NCI-H460 (cell line): ENCODE measurements at regions not wholly inside any gene's neighbourhood (a gene's known extent, or its start where the extent isn't known, plus 50 kb on each side); places are given as distances from the start of the nearest gene placed in this dataset.

Experiments
- DNase-seq: peaks from one replicate; pipeline ENCODE4 v3.0.0-alpha.2; 2016; ENCODE audit warnings: low read depth; ENCODE audit errors: extremely low read depth

- DNase-seq: no peak
Observed at GRCh38 chr7:118009419-118009818, 136.2 kb upstream of the CTTNBP2 start.

DNA sequence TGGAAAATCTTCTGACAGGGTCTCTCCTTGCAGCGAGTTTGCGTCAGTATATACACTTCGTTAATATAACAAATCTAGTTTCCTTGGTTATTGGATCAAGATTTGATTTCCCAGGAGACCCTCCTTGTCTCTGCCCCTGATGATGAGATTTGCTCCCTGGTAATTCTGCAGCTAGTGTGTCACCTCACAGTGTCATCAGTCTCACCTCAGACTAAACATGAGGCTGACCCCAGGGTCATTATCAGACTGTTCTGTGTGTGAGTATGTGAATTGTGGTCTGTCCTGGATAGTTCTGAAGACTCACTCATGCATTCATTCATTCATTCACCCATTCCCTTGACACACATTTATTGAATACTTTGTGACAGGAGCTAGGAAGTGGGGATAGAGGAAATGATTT is 138.4 kb upstream of the CTTNBP2 start:
- DNase-seq: no peak

DNA sequence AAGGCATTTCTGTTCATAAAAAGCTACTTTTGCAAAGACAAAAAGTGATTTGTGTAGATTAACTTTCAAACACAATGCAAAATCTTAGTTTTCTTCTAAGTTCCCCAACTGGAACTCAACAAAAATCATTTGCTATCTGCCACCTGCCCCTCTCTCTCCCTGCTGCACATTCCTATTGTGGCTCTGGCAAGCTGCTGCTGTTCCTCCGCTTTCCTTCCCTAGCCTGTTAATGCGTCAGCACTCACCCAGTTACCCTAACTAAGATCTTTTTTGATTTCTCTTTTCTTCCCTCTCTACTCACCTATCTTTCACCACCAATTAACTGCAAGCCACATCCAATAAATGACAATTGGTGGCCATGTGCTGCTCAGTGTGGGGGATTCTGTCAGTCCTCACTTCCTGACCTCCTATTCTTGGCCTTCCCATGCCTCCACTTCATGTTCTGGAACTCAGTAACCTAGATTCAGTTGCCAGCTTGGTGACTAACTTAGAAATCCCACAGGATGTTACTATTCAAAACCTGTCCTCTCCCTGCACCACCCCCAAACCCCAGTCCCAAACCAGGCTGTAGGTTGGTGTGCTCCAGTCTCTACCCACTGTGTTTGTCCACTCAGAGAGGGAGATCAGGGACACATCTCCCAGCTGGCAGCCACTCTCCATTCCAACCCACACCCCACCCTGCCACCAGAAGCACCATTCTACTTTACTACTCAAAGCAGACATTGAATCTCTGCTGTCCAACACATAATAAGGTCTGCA is 140.2 kb upstream of the CTTNBP2 start:
- no peak for DNase-seq

GRCh38 chr7:118022546-118022945 is 149.3 kb upstream of the CTTNBP2 start:
- no peak for DNase-seq

- DNase-seq: no peak
Observed at GRCh38 chr7:118026791-118027190, 153.6 kb upstream of the CTTNBP2 start.

- DNase-seq: no peak
Observed at GRCh38 chr7:118028226-118028625, 155.0 kb upstream of the CTTNBP2 start.

DNA sequence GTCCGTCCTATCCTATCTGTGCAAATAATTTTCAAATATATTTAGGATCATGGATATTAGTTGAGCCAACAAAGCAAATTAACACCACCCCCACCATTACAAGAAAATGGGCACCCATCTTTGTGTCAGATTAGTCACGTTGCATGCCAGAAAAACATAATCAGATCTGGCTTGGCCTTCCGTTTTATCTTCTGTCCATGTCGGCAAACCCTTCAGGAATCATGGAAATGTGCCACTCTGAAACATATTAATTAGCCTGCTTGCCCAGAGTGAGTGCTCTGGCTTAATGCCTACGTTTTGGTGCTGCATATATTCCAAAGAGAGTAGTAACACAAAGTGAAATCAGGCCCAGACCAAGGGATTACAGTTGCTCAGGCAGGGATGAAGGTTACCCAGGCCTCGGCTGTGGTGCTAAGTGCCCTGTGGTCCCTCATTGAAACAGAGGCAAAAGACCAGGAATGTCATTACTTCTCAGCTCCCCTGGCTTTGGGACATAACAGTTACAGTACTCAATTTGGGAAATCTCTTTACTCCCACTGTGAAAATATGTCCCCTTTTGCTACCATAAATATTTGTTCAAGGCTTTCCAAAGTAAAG is 154.0 kb upstream of the LSM8 start:
- DNase-seq: no peak

- DNase-seq: no peak
Observed at GRCh38 chr7:118033273-118033672, 150.7 kb upstream of the LSM8 start.

DNA sequence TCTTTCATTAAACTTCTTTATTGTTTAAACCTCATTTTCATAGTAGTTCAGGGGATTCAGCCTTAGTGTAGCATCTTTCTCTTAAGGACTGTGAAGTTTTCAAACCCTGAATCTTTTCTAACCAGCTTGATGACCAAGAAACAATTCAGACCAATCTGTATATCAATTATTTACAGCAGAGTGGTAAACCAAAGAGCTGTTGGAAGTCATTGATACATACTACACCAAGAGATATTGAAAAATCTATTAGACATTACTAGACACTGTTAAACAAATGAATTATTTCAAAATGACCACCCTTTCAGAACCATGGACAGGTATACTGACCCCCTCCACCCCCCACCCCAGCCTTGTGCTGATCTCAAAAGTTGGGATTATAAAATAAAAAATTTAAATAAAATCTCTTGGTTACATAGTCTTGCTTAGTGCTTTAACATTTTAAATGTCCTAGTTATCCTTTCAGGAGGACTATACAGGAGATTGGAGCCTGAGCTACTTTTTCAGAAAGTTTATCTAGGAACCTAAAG is 143.9 kb upstream of the LSM8 start:
- no peak for DNase-seq

DNA sequence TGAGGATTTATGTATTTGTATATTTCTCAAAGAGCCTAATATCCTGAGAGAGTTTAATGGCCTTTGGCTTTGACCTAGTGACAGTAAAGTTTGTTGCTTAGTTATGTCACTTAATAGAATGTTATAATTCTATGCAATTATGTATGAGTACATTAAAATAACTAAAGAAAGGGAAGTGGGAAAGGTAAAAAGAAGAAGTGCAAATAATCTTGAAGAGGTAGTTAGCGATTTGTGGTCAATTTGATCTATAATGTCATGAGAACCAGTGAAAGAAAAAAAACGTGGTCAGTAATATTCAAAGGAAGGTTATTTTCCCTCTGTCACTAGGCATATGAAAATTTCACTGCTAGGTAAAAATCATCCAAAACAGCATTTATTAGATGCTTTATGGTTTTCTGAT is 143.4 kb upstream of the LSM8 start:
- DNase-seq: no peak

GRCh38 chr7:118041251-118041878 is 142.6 kb upstream of the LSM8 start:
- DNase-seq: no peak

DNA sequence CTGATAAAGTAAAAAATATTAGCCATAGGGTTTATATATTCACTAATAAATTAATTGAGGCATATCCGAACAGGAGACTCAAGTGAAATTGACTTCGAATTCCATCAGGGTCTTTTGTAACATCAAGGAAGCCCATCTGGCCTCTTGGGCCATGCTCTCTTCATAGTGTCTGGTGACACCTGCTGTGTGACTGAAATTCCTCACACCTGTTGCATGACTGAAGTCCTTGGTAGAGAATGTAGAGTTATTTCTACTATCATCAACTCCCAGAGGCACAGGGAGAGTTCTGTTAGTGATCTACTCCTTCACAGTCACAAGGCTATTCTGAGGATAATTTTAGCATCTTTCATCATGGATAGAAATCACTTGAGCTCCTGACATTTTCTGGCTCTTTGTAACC is 138.3 kb upstream of the LSM8 start:
- DNase-seq: no peak

- DNase-seq: no peak
Observed at GRCh38 chr7:118046086-118046485, 137.9 kb upstream of the LSM8 start.

DNA sequence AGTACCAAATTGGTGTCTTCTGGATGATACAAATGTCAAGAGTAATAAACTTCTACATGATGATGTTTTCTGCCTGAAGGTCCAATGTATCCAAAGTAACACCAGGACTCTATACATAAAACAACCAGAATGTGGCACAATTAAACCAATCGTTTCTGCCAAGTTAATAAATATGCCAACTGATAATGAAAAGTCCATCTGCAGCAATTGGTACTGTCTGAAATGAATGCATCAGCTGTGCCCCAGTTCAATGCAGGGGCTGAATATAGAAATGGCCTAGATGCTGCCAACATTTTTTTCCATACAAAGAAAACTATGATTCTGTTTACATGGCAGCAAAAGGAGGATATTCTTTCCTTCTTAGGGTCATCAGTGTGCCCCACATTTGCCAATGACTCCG is 137.2 kb upstream of the LSM8 start:
- no peak for DNase-seq

GRCh38 chr7:118052336-118052735 is 131.6 kb upstream of the LSM8 start:
- DNase-seq: no peak

DNA sequence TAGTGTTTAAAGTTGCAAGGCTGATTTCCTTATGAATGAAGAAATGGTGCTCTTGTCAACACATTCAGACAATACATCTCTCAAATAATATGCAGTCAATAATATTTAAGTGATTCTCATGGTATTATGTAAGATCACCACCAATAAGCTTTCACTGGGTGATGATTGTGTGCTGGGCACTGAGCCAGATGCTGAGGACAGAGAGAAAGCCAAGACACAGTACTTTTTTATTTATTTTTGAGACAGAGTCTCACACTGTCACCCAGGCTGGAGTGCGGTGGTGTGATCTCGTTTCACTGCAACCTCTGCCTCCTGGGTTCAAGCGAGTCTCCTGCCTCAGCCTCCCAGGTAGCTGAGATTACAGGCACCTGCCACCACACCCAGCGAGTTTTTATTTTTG is 130.6 kb upstream of the LSM8 start:
- DNase-seq: no peak

DNA sequence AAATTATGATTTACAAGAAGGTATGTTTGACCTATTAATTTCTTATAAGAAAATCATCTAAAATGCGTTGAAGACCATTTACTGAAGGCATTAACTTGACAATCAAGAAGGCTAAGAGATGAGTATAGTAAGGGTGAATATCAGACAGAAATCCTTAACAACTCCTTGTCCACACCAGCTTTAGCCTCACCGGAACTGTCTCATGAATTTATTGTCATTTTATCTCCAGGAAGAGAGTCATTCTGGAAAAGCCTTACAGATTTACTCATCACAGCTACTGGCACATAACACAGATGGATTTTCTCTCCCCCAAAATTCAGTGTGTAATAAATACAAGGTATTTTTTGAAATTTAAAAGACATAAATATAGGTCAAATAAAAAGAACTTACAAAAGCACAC is 129.4 kb upstream of the LSM8 start:
- no peak for DNase-seq

DNA sequence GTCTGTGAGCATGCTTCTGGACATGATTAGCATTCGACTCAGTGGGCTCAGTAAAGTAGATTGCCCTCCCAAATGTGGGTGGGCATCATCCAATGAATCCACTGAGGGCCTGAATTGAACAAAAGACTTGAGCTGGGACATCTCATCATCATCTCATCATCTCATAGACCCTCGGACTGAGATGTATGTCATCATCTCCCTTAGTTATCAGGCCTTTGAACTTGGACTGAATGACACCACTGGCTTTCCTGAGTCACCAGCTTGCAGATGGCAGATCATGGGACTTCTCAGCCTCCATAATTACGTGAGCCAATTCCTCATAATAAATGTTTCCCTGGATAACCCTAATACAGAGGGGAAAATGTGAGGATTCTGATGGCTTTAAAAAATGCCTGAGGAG is 128.3 kb upstream of the LSM8 start:
- no peak for DNase-seq

DNA sequence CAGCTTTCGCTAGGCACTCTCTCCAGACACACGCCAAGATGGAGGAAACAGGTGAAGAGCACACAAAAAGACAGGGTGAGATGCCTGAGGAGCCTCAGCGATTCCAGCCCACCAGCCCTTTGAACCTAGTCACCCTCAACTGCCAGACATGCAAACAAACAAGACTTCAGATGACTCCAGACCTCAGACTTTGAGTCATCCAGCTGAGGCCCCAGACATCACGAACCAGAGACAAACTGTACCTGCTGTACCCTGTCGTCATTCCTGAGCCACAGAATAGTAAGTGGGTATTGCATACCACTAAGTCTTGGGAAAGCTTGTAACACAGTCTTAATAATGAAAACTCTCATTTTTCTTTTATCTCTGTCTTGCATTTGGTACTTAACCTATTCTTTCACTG is 126.6 kb upstream of the LSM8 start:
- DNase-seq: no peak

GRCh38 chr7:118059209-118059608 is 124.8 kb upstream of the LSM8 start:
- DNase-seq: no peak

- DNase-seq: no peak
Observed at GRCh38 chr7:118060692-118061091, 123.3 kb upstream of the LSM8 start.

DNA sequence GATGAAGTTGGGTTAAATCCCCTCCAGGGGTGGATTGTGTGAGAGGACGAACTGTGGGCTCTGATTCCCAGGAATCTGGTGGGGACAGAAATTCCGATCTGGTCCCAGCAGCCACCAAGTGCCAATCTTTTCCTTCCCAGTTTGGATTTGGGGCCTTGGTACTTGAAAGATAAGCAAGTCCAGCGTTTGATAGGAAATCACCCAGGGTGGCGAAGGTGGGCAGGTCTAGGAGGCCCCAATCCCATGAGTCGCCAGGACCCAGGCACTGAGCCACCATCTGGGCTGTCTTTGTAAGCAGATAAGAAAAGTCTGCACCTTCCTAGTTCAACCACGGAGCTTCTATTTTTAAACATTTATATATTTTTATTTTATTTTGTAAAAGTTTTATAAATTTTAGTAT is 122.6 kb upstream of the LSM8 start:
- DNase-seq: no peak
